ENCODE measurements at regions not wholly inside any gene's neighbourhood (a gene's known extent, or its start where the extent isn't known, plus 50 kb on each side); places are given as distances from the start of the nearest gene placed in this dataset.

DNA sequence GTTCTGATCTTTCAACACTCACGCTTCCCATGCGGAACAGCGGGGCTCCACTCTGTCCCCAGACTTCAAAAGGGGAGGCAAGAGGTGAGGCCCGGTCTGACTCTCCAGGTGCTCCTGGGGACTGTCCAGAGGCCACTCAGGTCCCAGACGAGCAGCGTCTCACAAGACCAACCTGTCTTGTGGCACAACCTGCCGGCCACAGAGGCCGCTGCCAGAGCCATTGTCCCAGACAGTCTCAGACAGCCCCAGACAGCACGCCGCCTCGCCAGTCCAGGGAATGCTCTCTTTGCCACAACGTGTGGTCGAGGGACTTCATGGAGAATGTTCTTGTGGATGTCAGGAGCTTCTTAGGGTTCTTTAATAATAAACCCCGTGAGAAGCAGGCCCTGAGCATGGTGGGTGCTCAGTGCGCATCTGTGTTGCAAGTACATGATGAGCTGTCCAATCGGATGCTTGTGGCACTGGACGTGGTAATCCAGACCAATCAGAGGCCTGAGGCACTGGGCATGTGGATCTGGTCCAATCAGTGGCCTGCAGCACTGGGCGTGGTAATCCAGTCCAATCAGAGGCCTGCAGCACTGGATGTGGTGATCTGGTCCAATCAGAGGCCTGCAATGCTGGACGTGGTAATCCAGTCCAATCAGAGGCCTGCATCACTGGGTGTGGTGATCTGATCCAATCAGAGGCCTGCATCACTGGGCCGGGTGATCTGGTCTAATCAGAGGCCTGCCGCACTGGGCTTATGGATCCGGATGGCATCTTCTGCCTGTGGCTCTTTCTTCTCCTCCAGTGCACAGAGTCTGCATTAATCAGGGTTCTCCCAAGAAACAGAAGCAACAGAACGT, 76.4 kb downstream of the TMEM18 start:
- no peak overlapping the region for H3K27ac ChIP-seq
- no peak overlapping the region for H3K4me3 ChIP-seq
- TF ChIP-seq, protein P1, sequence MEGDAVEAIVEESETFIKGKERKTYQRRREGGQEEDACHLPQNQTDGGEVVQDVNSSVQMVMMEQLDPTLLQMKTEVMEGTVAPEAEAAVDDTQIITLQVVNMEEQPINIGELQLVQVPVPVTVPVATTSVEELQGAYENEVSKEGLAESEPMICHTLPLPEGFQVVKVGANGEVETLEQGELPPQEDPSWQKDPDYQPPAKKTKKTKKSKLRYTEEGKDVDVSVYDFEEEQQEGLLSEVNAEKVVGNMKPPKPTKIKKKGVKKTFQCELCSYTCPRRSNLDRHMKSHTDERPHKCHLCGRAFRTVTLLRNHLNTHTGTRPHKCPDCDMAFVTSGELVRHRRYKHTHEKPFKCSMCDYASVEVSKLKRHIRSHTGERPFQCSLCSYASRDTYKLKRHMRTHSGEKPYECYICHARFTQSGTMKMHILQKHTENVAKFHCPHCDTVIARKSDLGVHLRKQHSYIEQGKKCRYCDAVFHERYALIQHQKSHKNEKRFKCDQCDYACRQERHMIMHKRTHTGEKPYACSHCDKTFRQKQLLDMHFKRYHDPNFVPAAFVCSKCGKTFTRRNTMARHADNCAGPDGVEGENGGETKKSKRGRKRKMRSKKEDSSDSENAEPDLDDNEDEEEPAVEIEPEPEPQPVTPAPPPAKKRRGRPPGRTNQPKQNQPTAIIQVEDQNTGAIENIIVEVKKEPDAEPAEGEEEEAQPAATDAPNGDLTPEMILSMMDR (IDR thresholded peaks at IDR 0.05), result no peak
- ATAC-seq (no peak), DNase-seq (no peak)
- no peaks in the 10 kb centered on the region for H3K9me3 ChIP-seq
- no peaks in the 10 kb centered on the region for H3K36me3 ChIP-seq
- H3K4me1 ChIP-seq, result no peaks in the 10 kb centered on the region
- intact Hi-C loops (cut with DNase I), result no loop called here
- no peaks in the 10 kb centered on the region for H3K27me3 ChIP-seq (ENCODE audit: low read depth)

DNA sequence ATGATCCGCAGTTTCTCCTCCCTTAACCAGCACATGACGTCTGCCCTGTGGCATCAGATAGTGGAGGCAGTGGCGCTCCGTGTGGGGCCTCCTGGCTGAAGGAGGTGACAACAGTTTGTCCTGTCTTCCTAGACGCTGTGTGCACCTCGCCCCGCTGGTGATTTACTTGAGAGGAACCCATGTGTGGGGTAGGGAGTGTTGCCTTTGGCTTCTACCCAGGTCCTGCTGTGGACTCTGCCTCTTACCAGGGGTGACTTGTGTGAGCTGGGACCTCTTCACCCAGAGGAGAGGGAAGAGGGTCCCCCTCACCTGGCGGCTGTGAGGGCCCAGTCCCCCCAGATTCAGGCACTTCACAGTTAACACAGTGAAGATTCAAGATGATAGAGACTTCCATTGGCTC, 77.6 kb downstream of the TMEM18 start:
- no peaks in the 10 kb centered on the region for H3K9me3 ChIP-seq
- H3K27me3 ChIP-seq (ENCODE audit: low read depth), result no peaks in the 10 kb centered on the region
- no peak for DNase-seq
- TF ChIP-seq, protein P1 (IDR thresholded peaks at IDR 0.05), result no peak
- H3K27ac ChIP-seq, result no peak overlapping the region
- ATAC-seq, result no peak
- no peaks in the 10 kb centered on the region for H3K4me1 ChIP-seq
- no peak overlapping the region for H3K4me3 ChIP-seq
- intact Hi-C loops (cut with DNase I), result no loop called here
- H3K36me3 ChIP-seq, result no peaks in the 10 kb centered on the region

DNA sequence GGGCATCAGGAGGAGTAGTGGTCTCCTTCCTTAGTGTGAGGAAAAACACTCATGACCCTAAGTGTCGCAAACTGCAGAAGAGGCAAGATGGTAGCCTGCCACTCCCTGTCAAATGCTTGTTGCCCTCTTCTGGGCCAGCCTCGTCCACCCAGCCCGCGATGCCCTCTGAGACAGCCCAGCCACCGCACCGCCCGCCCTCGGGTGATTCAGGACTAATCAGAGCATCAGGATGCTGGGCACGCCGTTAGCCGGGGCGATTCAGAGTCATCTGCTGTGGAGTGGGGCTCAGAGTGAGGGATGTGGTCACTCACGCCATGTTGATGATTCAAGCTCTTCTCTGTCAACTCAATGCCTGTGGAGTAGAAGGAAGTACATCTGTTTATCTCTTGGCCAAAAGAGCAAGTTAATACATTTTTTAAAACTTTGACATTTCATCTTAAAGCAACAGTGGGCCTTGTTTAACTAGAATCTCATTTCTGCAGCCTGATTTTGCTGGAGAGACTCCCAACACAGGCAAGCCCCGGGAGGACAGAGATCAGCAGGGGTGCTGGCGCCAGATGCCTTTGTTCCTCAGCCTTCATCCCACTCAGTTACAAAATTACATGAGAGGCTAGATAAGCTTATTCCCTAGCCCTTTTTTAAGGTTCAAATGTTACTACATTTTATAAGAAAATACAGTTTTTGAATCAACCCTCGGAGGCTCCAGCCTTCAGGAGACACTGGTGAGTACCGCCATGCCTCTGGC, 79.0 kb downstream of the TMEM18 start:
- ATAC-seq (peak in 1 of 2 donors; percentile 20), DNase-seq (no peak)
- H3K9me3 ChIP-seq, result no peaks in the 10 kb centered on the region
- intact Hi-C loops (cut with DNase I), result no loop called here
- H3K27me3 ChIP-seq (ENCODE audit: low read depth), result no peaks in the 10 kb centered on the region
- no peaks in the 10 kb centered on the region for H3K36me3 ChIP-seq
- H3K4me1 ChIP-seq, result no peaks in the 10 kb centered on the region
- no peak overlapping the region for H3K27ac ChIP-seq
- no peak overlapping the region for H3K4me3 ChIP-seq
- TF ChIP-seq, protein P1 (IDR thresholded peaks at IDR 0.05), result no peak

DNA sequence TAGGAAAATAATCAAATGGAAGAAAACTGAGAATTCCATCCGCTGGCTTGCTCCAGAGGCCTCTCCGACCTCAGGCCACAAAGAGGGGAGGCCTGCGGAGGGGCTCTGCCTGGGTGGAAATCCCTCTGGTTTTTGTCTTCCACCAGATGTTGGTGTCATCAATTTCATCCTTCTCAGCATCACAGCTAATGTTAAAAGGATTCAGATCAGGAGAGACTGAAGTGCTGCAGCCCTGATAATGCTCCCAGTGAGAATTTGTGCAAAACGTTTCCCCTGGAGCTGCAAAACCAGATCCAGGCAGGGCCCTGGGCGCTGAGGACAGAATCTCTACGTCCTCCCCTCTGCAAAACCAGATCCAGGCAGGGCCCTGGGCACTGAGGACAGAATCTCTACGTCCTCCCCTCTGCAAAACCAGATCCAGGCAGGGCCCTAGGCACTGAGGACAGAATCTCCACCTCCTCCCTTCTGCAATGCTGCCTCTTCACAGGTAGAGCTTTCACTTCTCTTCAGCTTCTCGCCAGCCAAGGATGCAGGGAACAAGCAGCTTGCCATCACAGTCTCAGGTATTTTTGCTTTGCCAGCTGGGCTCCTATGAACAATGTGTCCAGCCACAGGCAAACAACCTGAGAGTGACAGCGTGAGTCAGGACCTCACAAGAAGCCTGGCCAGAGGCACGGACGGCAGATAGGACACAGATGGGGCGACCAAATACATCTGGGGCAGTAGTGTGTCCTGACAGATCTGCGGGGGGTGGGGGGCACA, 81.2 kb downstream of the TMEM18 start:
- Histone ChIP-seq H3K9me3 (no peaks in the 10 kb centered on the region), H3K27ac (no peak overlapping the region), H3K4me1 (no peaks in the 10 kb centered on the region), H3K36me3 (no peaks in the 10 kb centered on the region), H3K27me3 (ENCODE audit: low read depth) (no peaks in the 10 kb centered on the region), H3K4me3 (no peak overlapping the region)
- no peak for DNase-seq
- intact Hi-C loops (cut with DNase I), result no loop called here
- TF ChIP-seq, protein P1 (IDR thresholded peaks at IDR 0.05), result no peak
- ATAC-seq, result no peak

DNA sequence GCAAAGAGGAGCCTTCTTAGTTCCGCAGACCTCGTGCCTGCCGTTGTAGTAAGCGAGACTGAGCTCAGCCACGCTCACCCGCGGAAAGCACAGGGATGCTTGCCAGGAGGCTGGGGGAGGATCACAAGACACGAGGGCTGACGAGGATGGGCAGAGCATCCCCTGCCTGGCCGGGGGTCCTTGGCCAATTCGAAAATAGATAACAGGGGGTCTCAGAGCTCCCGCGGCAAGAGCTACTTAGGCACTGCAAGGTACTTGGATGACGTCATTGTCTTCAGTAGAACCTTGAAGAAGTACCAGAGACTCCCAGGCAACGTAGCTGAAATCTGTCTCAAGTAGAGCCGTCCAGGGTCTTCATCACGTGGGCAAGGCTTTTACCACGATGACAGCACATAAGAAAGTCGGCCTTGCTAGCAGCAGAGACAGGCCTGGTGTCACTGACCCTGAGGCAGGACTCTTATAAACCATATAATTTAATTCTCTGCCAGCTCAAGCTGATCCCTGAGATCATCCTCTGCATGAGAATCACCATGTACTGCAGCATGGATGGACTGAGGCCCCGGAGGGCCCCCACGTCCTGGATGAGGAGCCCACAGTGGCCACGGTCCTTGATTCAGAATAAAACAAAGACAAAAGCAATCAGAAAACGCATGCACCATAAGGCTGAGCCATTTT, 81.9 kb downstream of the TMEM18 start:
- TF ChIP-seq, protein P1 (IDR thresholded peaks at IDR 0.05), result no peak
- Histone ChIP-seq H3K27ac (no peak overlapping the region), H3K9me3 (no peaks in the 10 kb centered on the region), H3K4me1 (no peaks in the 10 kb centered on the region), H3K27me3 (ENCODE audit: low read depth) (no peaks in the 10 kb centered on the region), H3K4me3 (no peak overlapping the region), H3K36me3 (no peaks in the 10 kb centered on the region)
- no peak for DNase-seq
- ATAC-seq, result no peak
- intact Hi-C loops (cut with DNase I), result no loop called here
